CD14-positive monocyte (primary cell): ENCODE measurements at regions not wholly inside any gene's neighbourhood (a gene's known extent, or its start where the extent isn't known, plus 50 kb on each side); places are given as distances from the start of the nearest gene placed in this dataset.

Source experiments
- DNase-seq, 3 donors: peaks; one replicate each; pipeline ENCODE4 v3.0.0-alpha.2; 2011 to 2022
- H2AFZ ChIP-seq: 2 replicates; pipeline ENCODE4 v1.6.0; 2012; ENCODE audit warnings: mild to moderate bottlenecking, low read depth, low read length, inconsistent platforms; ENCODE audit not compliant: insufficient read depth, poor library complexity, severe bottlenecking
- H3K27ac ChIP-seq, 2 donors: 1 replicate in 1 of 2; 2 replicates in 1 of 2; pipeline ENCODE4 v1.5.1; 2012 to 2013; ENCODE audit warnings: low read length in 2 of 2, control low read depth in 1 of 2, inconsistent platforms in 1 of 2, low read depth in 1 of 2, mild to moderate bottlenecking in 1 of 2
- H3K27me3 ChIP-seq, 2 donors: one replicate each; pipeline versions ENCODE4 v1.6.0 to v1.6.1; 2011 to 2013; ENCODE audit warnings: low read length in 2 of 2; ENCODE audit not compliant: control insufficient read depth in 2 of 2, insufficient read depth in 2 of 2
- H3K36me3 ChIP-seq, 2 donors: replicated peaks in 1 of 2; 1 replicate in 1 of 2; 2 replicates in 1 of 2; pipeline versions ENCODE4 v1.5.1 to v1.6.1; 2012 to 2013; ENCODE audit warnings: low read length in 2 of 2, control low read depth in 1 of 2, inconsistent platforms in 1 of 2, mild to moderate bottlenecking in 1 of 2; ENCODE audit not compliant: insufficient read depth in 2 of 2, control insufficient read depth in 1 of 2
- H3K4me1 ChIP-seq, 2 donors: 1 replicate in 1 of 2; 2 replicates in 1 of 2; pipeline versions ENCODE4 v1.5.1 to v1.6.1; 2012 to 2013; ENCODE audit warnings: low read length in 2 of 2, control low read depth in 1 of 2, inconsistent platforms in 1 of 2, mild to moderate bottlenecking in 1 of 2, moderate library complexity in 1 of 2; ENCODE audit not compliant: insufficient read depth in 2 of 2, control insufficient read depth in 1 of 2
- H3K4me2 ChIP-seq: replicated peaks from 2 replicates; pipeline ENCODE3; 2012; ENCODE audit warnings: low read length, moderate library complexity, mild to moderate bottlenecking; ENCODE audit not compliant: poor library complexity, severe bottlenecking; ENCODE audit errors: extremely low read depth
- H3K4me3 ChIP-seq, 3 experiments: fragments of 200-600 bp in 1 of 3; sonication (generic) in 1 of 3; replicated peaks in 1 of 3; 1 replicate in 2 of 3; 2 replicates in 1 of 3; pipeline ENCODE4 v1.5.1; 2011 to 2013; ENCODE audit warnings: low read length in 3 of 3, mild to moderate bottlenecking in 3 of 3, control low read depth in 2 of 3, low read depth in 2 of 3, inconsistent platforms in 1 of 3, moderate library complexity in 1 of 3
- H3K79me2 ChIP-seq: 2 replicates; pipeline ENCODE4 v1.6.0; 2012; ENCODE audit warnings: mild to moderate bottlenecking, control low read depth, inconsistent platforms, low read length, moderate library complexity; ENCODE audit not compliant: insufficient read depth
- H3K9ac ChIP-seq: 2 replicates; pipeline ENCODE4 v1.6.0; 2017; ENCODE audit warnings: low read length, mild to moderate bottlenecking; ENCODE audit not compliant: insufficient read depth, poor library complexity, severe bottlenecking
- H3K9me3 ChIP-seq, 2 donors: replicated peaks in 1 of 2; 1 replicate in 1 of 2; 2 replicates in 1 of 2; pipeline versions ENCODE4 v1.5.1 to v1.6.1; 2012 to 2013; ENCODE audit warnings: low read length in 2 of 2, control low read depth in 1 of 2; ENCODE audit not compliant: control insufficient read depth in 1 of 2, insufficient read depth in 1 of 2
- H4K20me1 ChIP-seq: 2 replicates; pipeline ENCODE4 v1.6.0; 2012; ENCODE audit warnings: mild to moderate bottlenecking, low read length, control low read depth, moderate library complexity; ENCODE audit not compliant: insufficient read depth
- H3K27ac Mint-ChIP-seq, 7 donors: one replicate each; pipeline ENCODE4 v1.8.0; 2020; ENCODE audit warnings: mild to moderate bottlenecking in 7 of 7, mixed read lengths in 7 of 7, moderate library complexity in 6 of 7, inconsistent platforms in 2 of 7
- H3K27me3 Mint-ChIP-seq, 3 donors: one replicate each; pipeline ENCODE4 v1.8.0; 2021 to 2022; ENCODE audit warnings: low read depth in 3 of 3, mild to moderate bottlenecking in 3 of 3, mixed read lengths in 3 of 3, moderate library complexity in 3 of 3, inconsistent platforms in 1 of 3
- H3K36me3 Mint-ChIP-seq, 2 donors: one replicate each; pipeline ENCODE4 v1.8.0; 2020; ENCODE audit warnings: mixed read lengths in 2 of 2, inconsistent platforms in 1 of 2, mild to moderate bottlenecking in 1 of 2
- H3K4me1 Mint-ChIP-seq: one replicate; pipeline ENCODE4 v1.8.0; 2020; ENCODE audit warnings: mild to moderate bottlenecking, mixed read lengths
- H3K4me3 Mint-ChIP-seq, 2 donors: one replicate each; pipeline ENCODE4 v1.8.0; 2020; ENCODE audit warnings: mild to moderate bottlenecking in 2 of 2, mixed read lengths in 2 of 2, moderate library complexity in 1 of 2
- H3K9me3 Mint-ChIP-seq, 7 donors: one replicate each; pipeline ENCODE4 v1.8.0; 2020 to 2022; ENCODE audit warnings: mixed read lengths in 7 of 7, mild to moderate bottlenecking in 6 of 7, moderate library complexity in 6 of 7, inconsistent platforms in 2 of 7
- WGBS: methylation state at CpG from one replicate; pipeline ENCODE4 v1.1.5; 2013; ENCODE audit warnings: missing lambda C conversion rate; ENCODE audit not compliant: insufficient coverage; 5-methylcytosine and 5-hydroxymethylcytosine counted together
- intact Hi-C, 2 donors: fragments of 100-400 bp; cut with micrococcal nuclease; formaldehyde crosslinking; loops; one replicate each; pipeline versions ENCODE4 v1.15.0 to v1.15.1; 2023
- TF ChIP-seq, protein P1 (sequence below): fragments of 200-600 bp; IDR thresholded peaks from one replicate; pipeline ENCODE4 v1.8.0; 2022; ENCODE audit warnings: antibody characterized with exemption, mild to moderate bottlenecking

DNA sequence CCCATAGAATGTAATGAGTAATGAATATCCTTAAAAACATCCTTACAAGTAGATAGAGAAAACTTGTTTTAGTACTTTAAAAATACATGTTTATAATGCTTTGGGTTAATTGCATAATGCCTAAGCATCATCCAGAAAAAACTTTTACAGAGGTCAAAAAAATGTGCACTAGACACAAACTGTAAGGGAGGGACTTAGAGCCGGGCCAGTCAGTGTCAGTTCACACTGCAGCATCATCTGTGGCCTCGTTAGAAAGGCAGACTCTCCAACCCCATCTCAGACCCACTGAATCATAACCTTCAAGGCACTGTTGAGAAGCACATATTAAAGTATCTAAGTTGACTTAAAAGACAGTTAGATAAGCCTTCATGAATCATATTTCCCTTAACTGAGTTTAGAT lies 230.1 kb upstream of the PRPS1L1 start:
- Mint-ChIP-seq H3K36me3 (peaks cover 0 to 9% of the 10 kb centered on the region in 2 donors), H3K27me3 (peaks cover 0 to 4% (median 0%) of the 10 kb centered on the region in 3 donors), H3K9me3 (peaks cover 23 to 60% (median 45%) of the 10 kb centered on the region in 7 donors), H3K4me1 (no peaks in the 10 kb centered on the region), H3K4me3 (no peak overlapping the region), H3K27ac (no peak overlapping the region)
- Histone ChIP-seq H3K9me3 (peaks cover 27 to 29% of the 10 kb centered on the region in 2 donors), H3K4me1 (no peaks in the 10 kb centered on the region), H2AFZ (no peak overlapping the region), H4K20me1 (no peaks in the 10 kb centered on the region), H3K27me3 (no peaks in the 10 kb centered on the region), H3K36me3 (no peaks in the 10 kb centered on the region), H3K79me2 (no peaks in the 10 kb centered on the region), H3K27ac (no peak overlapping the region), H3K9ac (no peak overlapping the region), H3K4me2 (no peak overlapping the region), H3K4me3 (no peak overlapping the region)
- DNase-seq = no peak
- no CpG with 5 or more reads among the region's 2 CpGs for WGBS
- TF ChIP-seq, protein P1, sequence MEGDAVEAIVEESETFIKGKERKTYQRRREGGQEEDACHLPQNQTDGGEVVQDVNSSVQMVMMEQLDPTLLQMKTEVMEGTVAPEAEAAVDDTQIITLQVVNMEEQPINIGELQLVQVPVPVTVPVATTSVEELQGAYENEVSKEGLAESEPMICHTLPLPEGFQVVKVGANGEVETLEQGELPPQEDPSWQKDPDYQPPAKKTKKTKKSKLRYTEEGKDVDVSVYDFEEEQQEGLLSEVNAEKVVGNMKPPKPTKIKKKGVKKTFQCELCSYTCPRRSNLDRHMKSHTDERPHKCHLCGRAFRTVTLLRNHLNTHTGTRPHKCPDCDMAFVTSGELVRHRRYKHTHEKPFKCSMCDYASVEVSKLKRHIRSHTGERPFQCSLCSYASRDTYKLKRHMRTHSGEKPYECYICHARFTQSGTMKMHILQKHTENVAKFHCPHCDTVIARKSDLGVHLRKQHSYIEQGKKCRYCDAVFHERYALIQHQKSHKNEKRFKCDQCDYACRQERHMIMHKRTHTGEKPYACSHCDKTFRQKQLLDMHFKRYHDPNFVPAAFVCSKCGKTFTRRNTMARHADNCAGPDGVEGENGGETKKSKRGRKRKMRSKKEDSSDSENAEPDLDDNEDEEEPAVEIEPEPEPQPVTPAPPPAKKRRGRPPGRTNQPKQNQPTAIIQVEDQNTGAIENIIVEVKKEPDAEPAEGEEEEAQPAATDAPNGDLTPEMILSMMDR = no peak
- intact Hi-C loops = no loop called here

DNA sequence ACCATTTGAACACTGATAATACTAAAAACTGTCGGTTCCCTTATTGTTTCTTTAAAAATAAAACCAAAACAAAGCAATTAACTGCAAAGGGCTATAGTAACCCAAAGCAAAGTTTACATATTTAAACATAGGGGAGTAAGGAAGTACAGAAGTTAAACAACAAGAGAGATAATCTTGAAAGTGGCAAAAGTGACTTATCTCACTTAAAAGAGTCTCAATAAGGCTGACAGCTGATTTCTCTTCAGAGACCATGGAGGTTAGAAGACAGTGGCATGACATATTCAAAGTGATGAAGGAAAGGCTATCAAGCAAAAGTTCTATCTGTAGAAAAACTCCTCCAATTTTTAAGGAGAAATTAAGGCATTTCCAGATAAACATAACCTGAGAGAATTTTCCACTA lies 233.5 kb upstream of the HDAC9 start:
- Histone ChIP-seq H3K4me2 (no peak overlapping the region), H4K20me1 (no peaks in the 10 kb centered on the region), H3K79me2 (no peaks in the 10 kb centered on the region), H3K9me3 (peaks cover 23 to 27% of the 10 kb centered on the region in 2 donors), H3K36me3 (no peaks in the 10 kb centered on the region), H2AFZ (no peak overlapping the region), H3K4me3 (no peak overlapping the region), H3K9ac (no peak overlapping the region), H3K4me1 (no peaks in the 10 kb centered on the region), H3K27ac (no peak overlapping the region), H3K27me3 (no peaks in the 10 kb centered on the region)
- Mint-ChIP-seq H3K36me3 (no peaks in the 10 kb centered on the region), H3K9me3 (peaks cover 12 to 45% (median 37%) of the 10 kb centered on the region in 7 donors), H3K27me3 (peaks cover 0 to 4% (median 0%) of the 10 kb centered on the region in 3 donors), H3K27ac (no peak overlapping the region), H3K4me1 (no peaks in the 10 kb centered on the region), H3K4me3 (no peak overlapping the region)
- TF ChIP-seq, protein P1 = no peak
- intact Hi-C loops = no loop called here
- no CpG with 5 or more reads among the region's 1 CpG for WGBS
- no peak for DNase-seq
